GM12865 (cell line): ENCODE measurements at regions not wholly inside any gene's neighbourhood (a gene's known extent, or its start where the extent isn't known, plus 50 kb on each side); places are given as distances from the start of the nearest gene placed in this dataset.

Experiments used
- DNase-seq: peaks from one replicate; pipeline ENCODE4 v3.0.0; 2010; ENCODE audit warnings: low read depth
- H3K4me3 ChIP-seq: 2 replicates; pipeline ENCODE4 v1.5.1; 2011; ENCODE audit warnings: mild to moderate bottlenecking, low read depth, low read length, control low read depth
- TF ChIP-seq, protein P1 (sequence below): IDR thresholded peaks from 2 replicates; pipeline ENCODE4 v1.5.1; 2011; ENCODE audit warnings: low read length, control low read depth, low read depth, inconsistent platforms; ENCODE audit not compliant: insufficient read depth; ENCODE audit errors: missing control alignments

GRCh38 chr4:28386776-28387175, 1526.1 kb downstream of the STIM2 start:
- TF ChIP-seq, protein P1, sequence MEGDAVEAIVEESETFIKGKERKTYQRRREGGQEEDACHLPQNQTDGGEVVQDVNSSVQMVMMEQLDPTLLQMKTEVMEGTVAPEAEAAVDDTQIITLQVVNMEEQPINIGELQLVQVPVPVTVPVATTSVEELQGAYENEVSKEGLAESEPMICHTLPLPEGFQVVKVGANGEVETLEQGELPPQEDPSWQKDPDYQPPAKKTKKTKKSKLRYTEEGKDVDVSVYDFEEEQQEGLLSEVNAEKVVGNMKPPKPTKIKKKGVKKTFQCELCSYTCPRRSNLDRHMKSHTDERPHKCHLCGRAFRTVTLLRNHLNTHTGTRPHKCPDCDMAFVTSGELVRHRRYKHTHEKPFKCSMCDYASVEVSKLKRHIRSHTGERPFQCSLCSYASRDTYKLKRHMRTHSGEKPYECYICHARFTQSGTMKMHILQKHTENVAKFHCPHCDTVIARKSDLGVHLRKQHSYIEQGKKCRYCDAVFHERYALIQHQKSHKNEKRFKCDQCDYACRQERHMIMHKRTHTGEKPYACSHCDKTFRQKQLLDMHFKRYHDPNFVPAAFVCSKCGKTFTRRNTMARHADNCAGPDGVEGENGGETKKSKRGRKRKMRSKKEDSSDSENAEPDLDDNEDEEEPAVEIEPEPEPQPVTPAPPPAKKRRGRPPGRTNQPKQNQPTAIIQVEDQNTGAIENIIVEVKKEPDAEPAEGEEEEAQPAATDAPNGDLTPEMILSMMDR, result no peak
- H3K4me3 ChIP-seq, result no peak overlapping the region
- no peak for DNase-seq

DNA sequence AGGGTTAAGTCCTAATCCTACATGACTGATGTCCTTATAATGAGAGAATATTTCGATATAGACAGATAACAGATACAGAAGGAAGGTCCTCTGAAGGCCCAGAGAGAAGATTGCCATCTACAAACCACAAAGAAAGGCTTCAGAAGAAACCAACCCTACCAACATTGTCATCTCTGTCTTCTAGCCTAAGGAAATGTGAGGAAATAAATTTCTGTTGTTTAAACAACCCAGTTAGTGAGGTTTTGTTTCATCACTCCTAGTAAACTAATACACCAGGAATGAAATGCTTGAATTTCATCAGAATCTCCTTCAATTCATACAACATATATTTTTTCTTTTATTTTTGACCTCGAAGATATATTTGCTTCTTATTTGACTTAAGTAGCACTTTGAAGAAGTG, 1527.8 kb downstream of the STIM2 start:
- no peak for DNase-seq
- TF ChIP-seq, protein P1, result no peak
- no peak overlapping the region for H3K4me3 ChIP-seq

DNA sequence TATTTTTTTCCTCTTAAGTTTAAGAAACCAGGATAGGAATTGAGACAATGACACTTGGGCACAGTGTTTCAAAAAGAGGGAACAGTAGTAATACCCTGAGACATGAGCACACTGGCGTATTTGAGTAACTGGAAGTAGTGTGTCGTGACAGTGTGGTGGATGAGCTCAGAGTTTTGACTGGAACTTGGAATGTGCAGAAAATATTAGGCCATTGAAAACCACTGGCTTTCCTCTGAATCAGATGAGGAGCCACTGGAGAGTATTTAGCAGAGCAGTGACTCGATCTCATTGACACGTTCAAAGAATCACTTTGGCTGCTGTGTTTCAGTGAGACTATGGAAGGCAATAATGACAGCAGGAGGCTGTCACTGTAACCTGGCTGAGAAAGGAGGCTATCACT, 1531.2 kb downstream of the STIM2 start:
- TF ChIP-seq, protein P1, result no peak
- no peak overlapping the region for H3K4me3 ChIP-seq
- no peak for DNase-seq

GRCh38 chr4:28402751-28403150, 1542.1 kb downstream of the STIM2 start:
- no peak for DNase-seq
- no peak overlapping the region for H3K4me3 ChIP-seq
- TF ChIP-seq, protein P1, result no peak

- TF ChIP-seq, protein P1, result no peak
- no peak overlapping the region for H3K4me3 ChIP-seq
- DNase-seq, result no peak
These were observed 1560.6 kb downstream of the STIM2 start for GRCh38 chr4:28421221-28421620.

- TF ChIP-seq, protein P1, result no peak
- no peak for DNase-seq
- no peak overlapping the region for H3K4me3 ChIP-seq
These were observed 1565.6 kb downstream of the STIM2 start for GRCh38 chr4:28426251-28426650.

- TF ChIP-seq, protein P1, result no peak
- no peak for DNase-seq
- no peak overlapping the region for H3K4me3 ChIP-seq
These were observed 1566.9 kb downstream of the STIM2 start for GRCh38 chr4:28427306-28428085.
